GM03348 (cell line): ENCODE measurements at regions not wholly inside any gene's neighbourhood (a gene's known extent, or its start where the extent isn't known, plus 50 kb on each side); places are given as distances from the start of the nearest gene placed in this dataset.
A peak's percentile ranks its signal among the peaks of the same experiment; 100 is the strongest.

Experiments used
- DNase-seq: peaks from one replicate; pipeline ENCODE4 v3.0.0; 2012; ENCODE audit warnings: low spot score

- peak; percentile 81 for DNase-seq
These were observed 84.3 kb upstream of the PHF14 start for GRCh38 chr7:10889266-10889898.

GRCh38 chr7:10908600-10908999 is 65.1 kb upstream of the PHF14 start:
- DNase-seq, result no peak

GRCh38 chr7:10910447-10910846 is 63.2 kb upstream of the PHF14 start:
- DNase-seq, result no peak

- DNase-seq, result no peak
These were observed 61.6 kb upstream of the PHF14 start for GRCh38 chr7:10912077-10912476.

- DNase-seq, result no peak
These were observed 60.2 kb upstream of the PHF14 start for GRCh38 chr7:10913457-10913856.

GRCh38 chr7:10918093-10918590 is 55.5 kb upstream of the PHF14 start:
- DNase-seq, result no peak

- DNase-seq, result no peak
These were observed 53.7 kb upstream of the PHF14 start for GRCh38 chr7:10919923-10920322.
